CD4-positive, alpha-beta T cell treated with Interleukin-17A for 4 hours (primary cell): ENCODE measurements at regions not wholly inside any gene's neighbourhood (a gene's known extent, or its start where the extent isn't known, plus 50 kb on each side); places are given as distances from the start of the nearest gene placed in this dataset.
A peak's percentile ranks its signal among the peaks of the same experiment; 100 is the strongest.

ENCODE experiments used
- DNase-seq: peaks from one replicate; pipeline ENCODE4 v3.0.0-alpha.2; 2020; ENCODE audit warnings: mixed read lengths

DNA sequence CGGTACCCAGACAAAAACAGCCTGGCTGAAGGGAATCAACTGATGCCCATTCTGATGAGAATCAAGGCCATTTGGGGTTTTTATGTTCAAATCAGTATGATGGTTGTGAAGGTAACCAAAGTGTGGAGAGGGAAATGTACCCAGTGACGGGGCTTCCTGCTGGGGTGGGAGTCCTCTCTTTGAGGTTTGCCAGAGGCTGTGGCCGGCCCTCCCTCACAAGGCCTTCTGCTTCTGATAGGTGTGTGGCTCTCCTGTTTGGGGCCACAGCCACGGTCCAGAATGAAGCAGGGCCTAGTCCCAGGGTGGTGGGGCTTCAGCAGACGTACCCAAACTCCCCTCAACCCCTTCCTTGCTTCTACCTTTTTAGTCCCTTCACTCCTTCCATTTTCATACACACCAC, 86.7 kb upstream of the NAA20 start:
- DNase-seq: no peak

DNA sequence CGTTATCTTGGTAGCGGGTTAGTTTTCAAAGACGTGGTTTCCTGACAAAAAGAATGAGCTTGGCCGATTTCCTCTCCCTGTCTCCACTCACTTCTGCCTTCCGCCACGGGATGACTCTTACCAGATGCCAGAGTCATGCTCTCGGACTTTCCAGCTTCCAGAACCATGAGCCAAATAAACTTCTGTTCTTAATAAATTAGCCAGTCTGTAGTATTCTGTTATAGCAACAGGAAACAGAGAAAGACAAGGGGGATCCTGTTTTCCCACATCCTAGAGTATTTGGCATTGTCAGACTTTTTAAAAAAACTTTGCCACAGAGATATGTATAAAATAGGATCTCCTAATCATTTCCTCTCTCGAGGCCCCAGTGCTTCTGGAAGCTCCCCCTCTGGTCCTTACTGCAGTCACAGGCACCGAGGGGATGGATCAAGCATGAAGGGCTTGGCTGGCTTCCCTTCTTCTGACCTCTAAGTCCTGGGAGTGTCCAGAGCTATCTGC, 84.9 kb upstream of the NAA20 start:
- no peak for DNase-seq

- no peak for DNase-seq
These were observed 82.2 kb upstream of the NAA20 start for GRCh38 chr20:19934792-19935491.

DNA sequence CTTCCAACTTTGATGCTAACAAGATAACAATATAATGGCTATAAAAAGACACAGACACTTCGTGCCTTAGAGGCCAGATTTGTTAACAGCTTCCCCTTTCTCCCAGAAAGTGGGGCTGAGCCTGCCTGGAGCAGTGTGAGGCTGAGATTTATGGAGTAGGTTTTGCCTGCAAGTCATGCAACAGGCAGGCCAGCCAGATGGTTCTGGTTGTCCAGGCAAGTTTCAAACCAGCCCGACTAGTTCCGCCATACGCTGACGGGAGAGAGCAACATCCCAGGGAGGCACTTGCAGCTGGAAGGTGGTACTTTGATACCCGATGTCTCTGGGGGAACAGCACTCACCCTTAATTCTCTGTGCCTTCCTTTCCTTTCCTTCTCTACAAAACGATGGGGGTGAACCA, 81.3 kb upstream of the NAA20 start:
- DNase-seq: no peak

GRCh38 chr20:19936466-19937200, 80.5 kb upstream of the NAA20 start:
- no peak for DNase-seq

GRCh38 chr20:19937218-19937617, 79.9 kb upstream of the NAA20 start:
- DNase-seq: peak; percentile 24

- DNase-seq: no peak
These were observed 79.3 kb upstream of the NAA20 start for GRCh38 chr20:19937651-19938420.

- DNase-seq: no peak
These were observed 78.6 kb upstream of the NAA20 start for GRCh38 chr20:19938421-19939090.

DNA sequence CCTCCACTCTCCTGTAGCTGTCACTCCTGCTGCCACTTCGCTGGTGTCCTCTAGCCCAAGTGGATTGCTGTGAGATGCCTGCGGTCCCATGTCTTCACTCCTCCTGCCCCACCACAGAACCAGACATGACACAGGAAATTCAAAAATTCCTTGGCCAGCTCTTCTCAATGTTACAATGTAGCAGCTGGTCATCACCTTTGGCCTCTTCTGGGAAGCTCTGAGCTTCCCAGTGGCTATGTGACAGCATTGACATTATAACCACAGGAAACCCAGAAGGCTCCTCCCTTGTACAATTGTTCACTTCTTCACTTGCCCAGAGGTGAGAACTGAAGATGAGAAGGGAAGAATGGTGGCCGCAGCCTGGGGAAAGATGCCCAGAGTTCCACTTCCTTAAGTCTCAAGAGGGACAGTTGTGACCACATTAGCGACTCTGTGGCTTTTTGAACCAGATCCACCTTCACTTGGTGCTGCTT, 76.1 kb upstream of the NAA20 start:
- no peak for DNase-seq

DNA sequence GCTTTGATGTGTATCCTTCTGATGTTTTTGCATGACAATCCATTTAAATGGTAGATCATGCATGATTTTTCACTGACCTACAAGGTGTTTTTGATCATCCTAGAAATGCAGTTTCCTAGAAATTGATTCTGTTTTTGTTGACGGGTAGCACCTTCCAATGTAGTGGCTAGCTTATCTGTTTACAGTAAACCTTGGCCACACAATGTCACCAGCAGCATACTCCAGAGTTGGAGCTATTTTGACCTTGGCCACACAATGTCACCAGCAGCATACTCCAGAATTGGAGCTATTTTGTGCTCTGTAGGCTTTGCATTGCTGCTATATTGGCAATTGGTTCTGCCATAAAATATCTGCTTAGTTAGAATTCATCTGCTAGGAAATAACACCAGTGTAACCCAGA, 74.6 kb upstream of the NAA20 start:
- DNase-seq: no peak

DNA sequence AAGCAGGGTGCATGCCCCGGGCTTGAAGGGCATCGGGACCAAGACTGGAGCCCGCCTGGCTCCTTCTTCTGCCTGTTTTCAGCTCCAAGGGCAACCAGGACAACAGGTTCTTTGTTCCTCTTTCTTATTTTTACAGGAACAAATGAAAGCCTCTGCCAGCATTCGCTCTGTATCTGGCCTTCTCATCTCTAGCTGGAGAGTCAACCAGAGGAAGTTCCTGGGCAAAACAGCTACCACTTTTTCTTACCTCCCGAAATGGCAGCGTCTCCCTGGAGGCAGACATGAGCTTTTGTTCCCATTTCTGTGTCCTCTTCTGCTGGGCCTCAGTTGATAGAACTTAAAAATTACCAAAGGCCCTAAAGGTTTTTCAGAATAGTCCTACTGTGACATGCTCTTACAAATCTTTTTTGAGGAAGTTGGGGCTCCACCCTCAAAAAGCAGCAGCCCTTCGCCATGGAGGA, 74.1 kb upstream of the NAA20 start:
- no peak for DNase-seq

- DNase-seq: no peak
These were observed 72.2 kb upstream of the NAA20 start for GRCh38 chr20:19944772-19945459.

DNA sequence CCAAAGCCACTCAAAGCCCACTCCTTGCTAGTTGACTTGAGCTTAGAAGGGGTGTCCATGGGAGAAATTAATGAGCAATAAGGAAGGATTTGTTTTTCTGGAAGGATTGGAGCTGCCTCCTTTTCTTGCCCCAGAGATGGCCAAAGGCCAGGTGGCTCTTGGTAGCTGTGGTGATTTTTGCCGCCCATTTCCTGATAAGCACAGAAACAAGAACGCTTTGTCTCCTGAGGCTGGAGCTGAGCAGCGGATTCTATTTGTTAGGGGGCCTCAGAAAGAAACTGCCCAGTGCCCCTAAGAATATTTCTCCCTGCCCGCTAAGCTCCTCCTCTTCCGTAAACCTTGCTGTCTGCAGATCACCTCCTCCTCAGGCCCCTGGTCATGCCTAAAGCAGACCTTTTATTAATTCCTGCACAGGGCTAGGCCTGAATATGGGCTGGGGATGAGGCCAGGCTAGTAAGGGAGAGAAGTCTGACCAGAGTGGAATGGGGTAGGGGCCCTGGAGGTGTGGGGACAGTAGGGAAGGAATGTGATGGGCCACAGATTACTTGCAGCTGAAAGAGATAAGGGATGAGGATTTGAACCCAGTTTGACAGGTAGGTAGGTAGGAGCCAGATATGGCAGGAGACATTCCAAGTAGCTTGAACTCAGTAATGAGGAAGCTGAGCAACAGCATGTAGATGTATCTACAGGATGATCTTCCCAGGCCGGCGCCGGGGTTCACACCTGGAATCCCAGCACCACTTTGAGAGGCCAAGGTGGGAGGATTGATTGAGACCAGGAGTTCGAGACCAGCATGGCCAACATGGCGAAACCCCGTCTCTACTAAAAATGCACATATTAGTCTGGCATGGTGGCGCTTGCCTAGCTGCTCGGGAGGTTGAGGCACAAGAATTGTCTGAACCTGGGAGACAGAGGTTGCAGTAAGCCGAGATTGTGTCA, 71.2 kb upstream of the NAA20 start:
- DNase-seq: no peak

DNA sequence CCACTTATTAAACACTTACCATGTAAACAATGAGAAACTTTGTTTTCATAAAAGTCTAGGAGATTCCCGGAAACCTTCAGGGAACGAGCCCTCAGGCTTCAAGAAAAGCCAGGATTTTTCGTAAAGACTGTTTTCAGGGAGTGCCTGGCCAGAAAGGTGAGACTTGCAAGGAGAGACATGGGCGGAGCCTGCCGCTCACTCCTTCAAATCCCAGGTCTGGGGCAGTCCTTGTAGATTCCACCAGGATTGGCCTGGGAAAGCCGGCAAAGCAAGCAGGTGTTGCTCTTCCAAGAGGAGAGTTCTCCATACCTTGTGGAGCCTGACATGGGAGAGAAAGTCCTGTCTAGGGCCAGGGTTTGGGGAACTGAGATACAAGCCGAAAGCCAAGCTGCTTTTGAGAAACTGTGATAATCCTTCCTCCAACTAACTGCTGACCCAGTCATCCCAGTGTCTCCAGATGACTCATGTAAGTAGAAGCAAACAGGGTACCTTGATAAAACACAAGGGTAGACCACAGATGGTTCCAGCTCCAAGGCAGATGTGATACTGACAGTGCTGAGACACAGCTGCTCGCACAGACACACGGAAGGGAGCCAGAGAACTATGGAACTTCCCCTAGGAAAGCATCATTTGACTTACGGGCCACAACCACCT, 69.4 kb upstream of the NAA20 start:
- DNase-seq: no peak

GRCh38 chr20:19949195-19949867, 67.8 kb upstream of the NAA20 start:
- DNase-seq: no peak

DNA sequence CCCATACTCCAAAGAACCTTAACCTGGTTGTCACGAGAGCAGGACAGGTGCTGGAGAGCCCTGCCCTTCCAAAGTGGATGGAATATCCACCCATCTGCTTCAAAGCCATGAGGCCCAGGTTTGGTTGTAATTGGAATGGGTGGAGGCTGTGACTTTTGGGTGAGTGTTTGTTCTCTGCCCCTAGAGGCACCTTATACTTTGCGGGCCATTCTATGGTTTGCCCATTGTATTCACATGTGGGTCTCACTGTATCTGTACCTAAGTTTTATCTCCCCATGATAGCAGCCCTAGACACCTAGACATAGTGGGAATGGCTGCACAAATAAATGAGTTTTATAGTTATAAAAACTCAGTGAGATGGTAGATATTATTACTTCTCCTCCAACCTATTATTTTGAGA, 67.1 kb upstream of the NAA20 start:
- no peak for DNase-seq

DNA sequence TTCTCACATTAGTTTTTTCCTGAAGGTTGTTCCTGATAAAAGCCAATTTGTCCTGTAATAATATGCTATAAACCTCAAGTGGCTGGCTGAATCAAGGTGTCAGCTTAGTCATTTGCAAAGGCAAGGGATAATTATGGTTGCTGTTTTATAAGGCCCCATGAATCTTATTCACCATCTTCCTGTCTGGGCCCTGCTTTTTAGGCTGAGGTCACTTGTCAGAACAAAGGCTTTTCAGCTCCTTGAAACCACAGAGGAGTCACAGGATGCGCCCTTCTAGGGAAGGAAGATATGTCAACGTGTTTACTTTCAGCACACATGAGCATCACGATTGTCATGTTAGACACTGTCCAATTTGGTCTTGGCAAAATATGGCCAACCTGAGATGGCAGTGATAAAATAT, 64.8 kb upstream of the NAA20 start:
- no peak for DNase-seq

- no peak for DNase-seq
These were observed 63.6 kb upstream of the NAA20 start for GRCh38 chr20:19953606-19954005.

GRCh38 chr20:19956976-19957375, 60.2 kb upstream of the NAA20 start:
- DNase-seq: no peak

DNA sequence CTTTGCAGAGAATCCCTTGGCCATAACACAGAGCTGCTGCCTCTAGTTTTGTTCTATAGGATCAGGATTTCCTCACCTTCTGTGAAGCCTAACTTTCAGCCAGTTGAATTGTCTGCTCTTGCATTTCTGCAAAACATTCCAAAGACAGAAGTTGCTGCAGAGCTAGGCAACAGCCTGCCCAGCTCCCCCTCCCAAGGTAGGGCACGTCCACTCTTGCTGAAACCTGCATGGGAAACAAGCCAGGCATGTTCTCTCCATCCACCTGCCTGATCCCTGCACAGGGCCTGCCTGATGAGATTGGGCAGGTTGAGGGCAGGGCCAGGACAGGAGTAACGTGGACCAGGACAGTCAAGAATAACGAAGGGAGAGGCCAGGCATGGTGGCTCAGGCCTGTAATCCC, 58.9 kb upstream of the NAA20 start:
- DNase-seq: no peak
